T-helper 1 cell treated with Interleukin-12 subunit alpha and Interleukin-12 subunit beta and Interleukin-4 antibody, amounts not matched to agents 30 μg/mL and 1 μg/mL, for 36 hours (primary cell): ENCODE measurements at regions not wholly inside any gene's neighbourhood (a gene's known extent, or its start where the extent isn't known, plus 50 kb on each side); places are given as distances from the start of the nearest gene placed in this dataset.

Experiments
- H3K27ac Mint-ChIP-seq: one replicate; pipeline ENCODE4 v1.8.0; 2021; ENCODE audit warnings: mild to moderate bottlenecking, mixed read lengths
- H3K27me3 Mint-ChIP-seq: one replicate; pipeline ENCODE4 v1.8.0; 2021; ENCODE audit warnings: low read depth, mixed read lengths
- H3K36me3 Mint-ChIP-seq: one replicate; pipeline ENCODE4 v1.8.0; 2021; ENCODE audit warnings: low read depth, mixed read lengths
- H3K4me1 Mint-ChIP-seq: one replicate; pipeline ENCODE4 v1.8.0; 2021; ENCODE audit warnings: low read depth, mixed read lengths
- H3K4me3 Mint-ChIP-seq: one replicate; pipeline ENCODE4 v1.8.0; 2021; ENCODE audit warnings: mild to moderate bottlenecking, moderate library complexity, mixed read lengths
- H3K9me3 Mint-ChIP-seq: one replicate; pipeline ENCODE4 v1.8.0; 2021; ENCODE audit warnings: mixed read lengths

GRCh38 chr2:4047961-4048891, 344.9 kb downstream of the DCDC2C start:
- Mint-ChIP-seq H3K36me3 (no peaks in the 10 kb centered on the region), H3K27me3 (no peaks in the 10 kb centered on the region), H3K4me3 (no peak overlapping the region), H3K9me3 (peaks cover 5% of the 10 kb centered on the region), H3K27ac (no peak overlapping the region), H3K4me1 (peaks cover 9% of the 10 kb centered on the region)

- Mint-ChIP-seq H3K36me3 (no peaks in the 10 kb centered on the region), H3K27ac (no peak overlapping the region), H3K4me3 (no peak overlapping the region), H3K27me3 (no peaks in the 10 kb centered on the region), H3K4me1 (peaks cover 9% of the 10 kb centered on the region), H3K9me3 (no peaks in the 10 kb centered on the region)
These were observed 346.1 kb downstream of the DCDC2C start for GRCh38 chr2:4049463-4049862.

GRCh38 chr2:4053769-4054493, 350.6 kb downstream of the DCDC2C start:
- no peaks in the 10 kb centered on the region for H3K27me3 Mint-ChIP-seq
- no peak overlapping the region for H3K27ac Mint-ChIP-seq
- no peaks in the 10 kb centered on the region for H3K36me3 Mint-ChIP-seq
- H3K4me1 Mint-ChIP-seq: peaks cover under 1% of the 10 kb centered on the region
- no peak overlapping the region for H3K4me3 Mint-ChIP-seq
- H3K9me3 Mint-ChIP-seq: no peaks in the 10 kb centered on the region

- H3K36me3 Mint-ChIP-seq: no peaks in the 10 kb centered on the region
- no peaks in the 10 kb centered on the region for H3K9me3 Mint-ChIP-seq
- H3K4me1 Mint-ChIP-seq: no peaks in the 10 kb centered on the region
- no peak overlapping the region for H3K4me3 Mint-ChIP-seq
- H3K27ac Mint-ChIP-seq: no peak overlapping the region
- no peaks in the 10 kb centered on the region for H3K27me3 Mint-ChIP-seq
These were observed 362.8 kb downstream of the DCDC2C start for GRCh38 chr2:4066217-4066616.

GRCh38 chr2:4073026-4073569, 369.7 kb downstream of the DCDC2C start:
- H3K4me3 Mint-ChIP-seq: no peak overlapping the region
- no peak overlapping the region for H3K27ac Mint-ChIP-seq
- no peaks in the 10 kb centered on the region for H3K4me1 Mint-ChIP-seq
- H3K9me3 Mint-ChIP-seq: no peaks in the 10 kb centered on the region
- H3K27me3 Mint-ChIP-seq: no peaks in the 10 kb centered on the region
- no peaks in the 10 kb centered on the region for H3K36me3 Mint-ChIP-seq

- no peaks in the 10 kb centered on the region for H3K27me3 Mint-ChIP-seq
- no peaks in the 10 kb centered on the region for H3K4me1 Mint-ChIP-seq
- no peaks in the 10 kb centered on the region for H3K36me3 Mint-ChIP-seq
- no peak overlapping the region for H3K27ac Mint-ChIP-seq
- H3K4me3 Mint-ChIP-seq: no peak overlapping the region
- peaks cover 6% of the 10 kb centered on the region for H3K9me3 Mint-ChIP-seq
These were observed 373.6 kb downstream of the DCDC2C start for GRCh38 chr2:4077017-4077416.

GRCh38 chr2:4085186-4085585, 381.8 kb downstream of the DCDC2C start:
- H3K9me3 Mint-ChIP-seq: peaks cover 25% of the 10 kb centered on the region
- no peaks in the 10 kb centered on the region for H3K36me3 Mint-ChIP-seq

GRCh38 chr2:4090668-4091630, 387.6 kb downstream of the DCDC2C start:
- peaks cover 15% of the 10 kb centered on the region for H3K9me3 Mint-ChIP-seq
- H3K4me3 Mint-ChIP-seq: no peak overlapping the region
- no peaks in the 10 kb centered on the region for H3K4me1 Mint-ChIP-seq
- no peak overlapping the region for H3K27ac Mint-ChIP-seq
- H3K27me3 Mint-ChIP-seq: no peaks in the 10 kb centered on the region
- H3K36me3 Mint-ChIP-seq: no peaks in the 10 kb centered on the region

More at GRCh38 chr2:4085186-4085585, 381.8 kb downstream of the DCDC2C start:
- Mint-ChIP-seq H3K27me3 (no peaks in the 10 kb centered on the region), H3K4me1 (no peaks in the 10 kb centered on the region), H3K4me3 (no peak overlapping the region), H3K27ac (no peak overlapping the region)

GRCh38 chr2:4091869-4092268, 388.5 kb downstream of the DCDC2C start:
- Mint-ChIP-seq H3K9me3 (peaks cover 15% of the 10 kb centered on the region), H3K4me3 (no peak overlapping the region), H3K27ac (no peak overlapping the region), H3K4me1 (no peaks in the 10 kb centered on the region), H3K27me3 (no peaks in the 10 kb centered on the region), H3K36me3 (no peaks in the 10 kb centered on the region)

- Mint-ChIP-seq H3K9me3 (peaks cover 11% of the 10 kb centered on the region), H3K4me1 (no peaks in the 10 kb centered on the region), H3K4me3 (no peak overlapping the region), H3K27me3 (no peaks in the 10 kb centered on the region), H3K27ac (no peak overlapping the region), H3K36me3 (no peaks in the 10 kb centered on the region)
These were observed 391.4 kb downstream of the DCDC2C start for GRCh38 chr2:4094743-4095142.

GRCh38 chr2:4096978-4097766, 393.8 kb downstream of the DCDC2C start:
- Mint-ChIP-seq H3K4me3 (no peak overlapping the region), H3K27ac (no peak overlapping the region), H3K9me3 (peaks cover 4% of the 10 kb centered on the region), H3K27me3 (no peaks in the 10 kb centered on the region), H3K36me3 (no peaks in the 10 kb centered on the region), H3K4me1 (no peaks in the 10 kb centered on the region)

- Mint-ChIP-seq H3K9me3 (peaks cover 4% of the 10 kb centered on the region), H3K4me3 (no peak overlapping the region), H3K4me1 (no peaks in the 10 kb centered on the region), H3K27me3 (no peaks in the 10 kb centered on the region), H3K27ac (no peak overlapping the region), H3K36me3 (no peaks in the 10 kb centered on the region)
These were observed 394.8 kb downstream of the DCDC2C start for GRCh38 chr2:4098137-4098536.

GRCh38 chr2:4101936-4102335, 398.6 kb downstream of the DCDC2C start:
- Mint-ChIP-seq H3K36me3 (no peaks in the 10 kb centered on the region), H3K4me1 (no peaks in the 10 kb centered on the region), H3K27me3 (no peaks in the 10 kb centered on the region), H3K4me3 (no peak overlapping the region), H3K27ac (no peak overlapping the region), H3K9me3 (no peaks in the 10 kb centered on the region)
